NCI-H345 treated with DMSO at 0.1 percent for 48 hours (cell line): ENCODE measurements at regions not wholly inside any gene's neighbourhood (a gene's known extent, or its start where the extent isn't known, plus 50 kb on each side); places are given as distances from the start of the nearest gene placed in this dataset.

Experiments
- DNase-seq: peaks from one replicate; lab custom pipeline; 2025; ENCODE audit not compliant: unreplicated experiment; lab: John Stamatoyannopoulos, UW

DNA sequence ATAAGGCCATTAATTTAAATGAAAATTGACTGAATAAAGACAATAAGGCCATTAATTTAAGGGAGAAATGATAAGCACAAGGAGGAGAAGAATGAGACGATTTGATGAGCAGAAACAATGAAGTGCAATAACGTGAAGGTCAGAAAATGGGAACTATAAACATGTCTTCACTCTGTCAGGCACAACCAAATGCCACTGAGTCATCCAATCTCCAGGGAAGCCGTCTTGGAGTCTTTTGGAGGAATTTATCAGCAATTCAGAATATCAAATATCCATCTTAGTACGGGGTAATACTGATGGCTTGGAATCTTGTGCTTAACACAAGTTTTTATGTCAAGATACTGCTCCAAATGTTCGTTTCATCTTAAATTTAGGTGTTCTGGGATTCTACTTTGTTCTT is 159.9 kb downstream of the CAPZA3 start:
- DNase-seq: no peak

DNA sequence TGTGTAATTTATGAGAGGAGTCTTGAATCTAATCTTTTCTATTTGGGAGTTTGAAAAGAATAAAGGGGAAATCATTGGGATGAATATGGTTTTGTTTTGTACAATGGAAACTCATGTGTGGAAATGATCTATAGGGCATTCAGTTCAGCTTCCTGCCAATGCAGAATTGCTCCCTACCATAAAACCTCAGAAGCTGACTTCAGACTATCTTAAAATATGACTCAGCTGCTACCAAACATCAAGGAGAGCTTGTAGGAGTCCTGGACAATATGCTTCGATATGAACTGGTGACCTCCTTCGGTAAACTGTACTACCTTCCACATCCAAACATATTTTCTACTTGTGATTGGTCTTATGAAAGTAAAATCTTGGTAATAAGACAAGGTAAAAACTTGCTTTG is 160.6 kb downstream of the CAPZA3 start:
- no peak for DNase-seq

DNA sequence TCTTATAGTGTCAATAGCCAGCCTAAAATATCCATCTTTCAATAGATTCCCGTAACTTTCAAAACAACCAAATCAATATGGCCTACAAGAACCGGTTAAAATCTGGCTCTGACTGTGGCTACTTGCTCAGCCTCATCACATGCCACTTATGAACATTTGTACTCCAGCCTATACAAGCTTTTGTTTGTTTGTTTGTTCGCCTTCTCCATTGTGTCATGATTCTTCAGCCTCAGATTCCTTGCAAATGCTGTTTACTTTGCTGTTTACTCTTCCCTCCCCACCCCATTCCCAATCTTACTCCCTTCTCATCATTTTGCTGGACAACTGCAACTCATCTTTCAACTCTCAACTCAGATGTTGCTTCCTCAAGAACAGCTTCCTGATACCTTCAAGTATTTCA is 161.2 kb downstream of the CAPZA3 start:
- DNase-seq: no peak

DNA sequence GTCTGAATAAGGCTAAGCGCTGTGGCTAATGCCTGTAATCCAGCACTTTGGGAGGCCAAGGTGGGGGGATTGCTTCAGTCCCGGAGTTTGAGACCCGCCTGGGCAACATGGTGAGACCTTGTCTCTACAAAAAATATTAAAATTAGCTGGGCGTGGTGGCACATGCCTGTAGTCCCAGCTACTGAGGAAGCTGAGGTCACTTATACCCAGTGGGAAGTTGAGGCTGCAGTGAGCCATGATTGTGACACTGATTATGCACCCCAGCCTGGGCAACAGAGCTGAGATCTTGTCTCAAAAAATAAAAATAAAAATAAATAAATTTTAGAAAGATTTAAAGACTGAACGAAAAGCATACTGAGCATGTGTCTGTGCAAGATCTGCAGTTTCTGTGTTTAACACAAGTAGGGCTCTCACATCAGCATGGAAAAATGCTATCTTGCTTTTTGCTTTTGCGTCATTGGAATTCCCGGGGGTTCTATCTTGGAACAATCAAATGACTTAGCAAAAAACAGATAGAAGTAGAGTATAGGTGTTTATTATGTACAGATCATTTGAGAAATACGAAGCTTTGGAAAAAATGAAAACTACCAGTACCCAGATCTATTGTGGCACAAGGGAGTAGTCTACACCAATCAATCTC is 161.9 kb downstream of the CAPZA3 start:
- no peak for DNase-seq

DNA sequence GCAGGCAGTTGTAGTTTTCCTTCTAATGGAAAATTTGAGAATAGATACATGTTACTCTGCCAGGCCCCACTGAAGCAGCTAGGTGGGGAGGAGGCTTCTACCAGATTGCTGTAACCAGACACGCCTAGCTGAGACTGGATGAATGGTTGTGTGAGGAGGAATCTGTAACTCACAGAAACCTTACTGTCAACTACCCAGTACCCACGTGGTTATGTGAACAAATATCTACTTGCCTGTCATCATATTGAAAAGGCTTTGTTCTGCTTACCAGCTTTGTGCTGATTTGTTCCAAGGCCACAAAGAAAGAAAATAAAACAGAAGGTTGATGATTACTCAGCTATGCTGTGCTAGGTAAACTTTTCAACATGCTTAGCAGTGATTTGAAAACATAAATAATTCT is 167.2 kb downstream of the CAPZA3 start:
- DNase-seq: no peak

DNA sequence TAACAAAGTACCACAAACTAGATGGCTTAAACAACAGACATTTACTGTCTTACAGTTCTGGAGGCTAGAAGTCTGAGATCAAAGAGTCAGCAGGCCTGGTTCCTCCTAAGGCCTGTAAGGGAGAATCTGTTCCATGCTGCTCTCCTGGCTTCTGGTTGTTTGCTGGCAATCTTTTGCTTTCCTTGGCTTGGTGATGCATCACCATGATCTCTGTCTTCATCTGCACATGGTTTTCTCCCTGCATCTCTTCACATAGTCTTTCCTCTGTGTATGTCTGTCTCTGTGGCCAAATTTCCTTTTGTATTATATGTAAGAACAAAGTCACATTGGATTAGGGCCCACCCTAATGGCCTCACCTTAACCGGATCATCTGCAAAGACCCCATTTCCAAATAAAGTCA is 168.5 kb downstream of the CAPZA3 start:
- no peak for DNase-seq

DNA sequence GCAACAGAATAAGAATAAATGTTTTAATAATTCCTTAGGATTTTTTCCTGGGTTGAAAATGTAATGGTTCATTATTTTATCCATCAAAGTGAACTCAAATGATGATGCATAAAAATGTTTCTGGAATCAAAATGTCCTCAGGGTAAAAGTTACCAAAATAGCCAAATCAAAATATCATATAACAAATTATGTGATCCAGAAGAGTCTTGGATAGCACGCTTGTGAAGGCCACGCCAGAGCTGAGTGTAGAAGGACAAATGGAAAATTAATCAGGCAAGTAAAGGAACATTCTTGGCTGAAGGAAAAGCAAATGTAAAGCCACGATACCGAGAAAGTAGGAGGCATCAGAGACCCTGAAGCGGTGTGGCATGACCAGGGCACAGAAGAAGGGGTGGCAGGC is 169.2 kb downstream of the CAPZA3 start:
- DNase-seq: no peak

DNA sequence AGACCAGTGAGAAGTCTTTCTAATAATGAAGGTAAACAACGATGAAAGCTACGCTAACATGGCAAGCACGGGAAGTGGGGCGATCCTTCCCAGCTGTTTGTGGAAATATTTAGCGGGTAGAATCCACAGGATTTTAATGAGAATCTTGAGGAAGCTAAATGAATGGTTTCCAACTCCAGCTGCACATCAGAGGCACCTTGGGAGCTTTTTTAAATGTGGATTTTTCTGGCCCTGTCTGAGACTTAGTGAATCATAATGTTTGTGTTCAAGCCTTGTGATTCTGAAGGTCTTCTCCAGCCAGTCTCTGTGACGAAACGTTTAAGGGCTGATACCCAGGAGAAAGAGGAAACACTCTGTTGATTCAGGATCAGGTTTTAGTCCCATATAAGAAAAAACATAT is 169.8 kb downstream of the CAPZA3 start:
- no peak for DNase-seq

DNA sequence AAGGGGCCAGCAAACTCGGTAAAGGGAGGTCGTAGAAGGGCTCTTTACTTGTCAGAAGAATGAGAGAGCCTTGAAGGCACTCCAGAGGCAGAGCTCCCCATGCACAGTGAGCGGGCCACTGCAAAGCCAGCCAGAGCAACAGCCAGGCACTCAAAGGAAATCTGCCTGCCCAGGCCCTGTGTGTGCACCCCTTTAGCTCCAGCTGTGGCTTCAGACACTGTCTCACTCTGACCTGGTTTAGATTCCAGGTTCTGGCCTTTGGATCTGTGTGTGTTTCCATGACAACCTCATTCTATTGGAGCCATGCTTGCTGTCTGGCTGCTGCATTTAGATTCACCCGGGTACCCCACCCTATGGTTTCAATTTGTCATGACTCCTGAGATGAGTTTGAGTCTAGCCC is 170.3 kb downstream of the CAPZA3 start:
- no peak for DNase-seq

DNA sequence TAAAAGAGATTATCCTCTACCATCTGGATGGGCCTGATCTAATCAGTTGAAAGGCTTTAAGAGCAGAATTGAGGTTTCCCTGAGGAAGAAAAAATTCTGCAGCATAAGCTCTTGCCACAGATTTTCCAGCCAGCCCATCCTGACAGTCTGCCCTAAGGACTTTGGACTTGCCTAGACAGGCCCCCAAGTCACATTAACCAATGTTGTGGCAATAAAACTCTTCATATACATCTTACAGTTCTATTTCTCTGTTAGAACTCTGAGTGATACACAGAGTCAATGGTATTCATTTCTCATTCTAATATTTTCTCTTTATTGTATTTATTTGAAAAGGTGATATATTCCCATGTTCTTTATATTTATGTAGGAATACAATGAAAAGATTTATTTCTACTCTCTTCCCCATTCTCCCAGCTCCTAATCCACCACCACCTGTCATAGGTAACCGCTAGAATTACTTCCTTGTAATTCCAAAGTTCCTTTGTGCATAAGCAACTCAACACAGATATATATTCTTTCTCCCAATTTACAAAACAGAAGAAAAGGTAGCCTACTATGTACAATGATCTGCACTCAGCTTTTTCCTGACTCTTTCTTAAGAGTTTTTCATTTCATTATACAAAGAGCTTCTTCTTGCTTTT is 182.1 kb downstream of the CAPZA3 start:
- DNase-seq: no peak

GRCh38 chr12:18922851-18923250 is 184.9 kb downstream of the CAPZA3 start:
- DNase-seq: no peak

DNA sequence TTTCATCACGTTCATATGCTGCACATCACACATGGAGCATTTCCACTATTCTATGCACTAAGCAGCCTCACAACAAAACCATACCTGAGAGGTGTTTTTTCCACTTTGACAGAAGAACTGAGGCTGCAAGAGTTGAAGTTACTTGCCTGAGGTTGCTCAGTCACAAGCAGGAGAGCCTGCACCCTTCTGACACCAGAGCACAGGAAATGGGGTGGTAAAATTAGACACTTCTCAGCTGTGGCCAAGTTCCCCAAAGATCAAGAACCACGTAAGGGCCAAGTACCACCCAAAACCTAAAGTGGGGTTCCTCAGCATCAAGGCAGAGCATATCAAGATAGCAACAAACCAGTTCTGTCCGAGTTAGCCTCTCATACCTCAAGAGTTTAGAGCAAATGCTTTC is 185.8 kb downstream of the CAPZA3 start:
- DNase-seq: no peak

DNA sequence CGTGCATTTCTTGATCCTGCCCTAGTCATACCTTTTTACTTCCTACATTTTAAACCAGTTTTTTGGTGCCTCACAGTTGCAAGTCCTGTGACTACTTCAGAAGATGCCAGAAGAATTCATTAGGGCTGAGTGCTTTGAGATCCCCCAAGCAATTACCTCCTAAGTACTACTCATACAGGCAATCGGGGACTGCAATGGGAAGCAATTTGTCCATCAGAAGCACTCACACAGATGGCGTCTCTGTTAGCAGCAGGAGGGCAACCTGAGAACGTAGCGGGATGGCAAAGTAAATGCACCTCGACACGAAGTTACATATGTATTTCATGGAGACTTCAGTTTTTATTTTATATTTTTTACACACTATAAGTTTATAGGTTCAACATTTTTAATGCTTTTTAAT is 188.3 kb downstream of the CAPZA3 start:
- DNase-seq: no peak

- no peak for DNase-seq
These were observed 194.3 kb downstream of the CAPZA3 start for GRCh38 chr12:18932211-18932610.

DNA sequence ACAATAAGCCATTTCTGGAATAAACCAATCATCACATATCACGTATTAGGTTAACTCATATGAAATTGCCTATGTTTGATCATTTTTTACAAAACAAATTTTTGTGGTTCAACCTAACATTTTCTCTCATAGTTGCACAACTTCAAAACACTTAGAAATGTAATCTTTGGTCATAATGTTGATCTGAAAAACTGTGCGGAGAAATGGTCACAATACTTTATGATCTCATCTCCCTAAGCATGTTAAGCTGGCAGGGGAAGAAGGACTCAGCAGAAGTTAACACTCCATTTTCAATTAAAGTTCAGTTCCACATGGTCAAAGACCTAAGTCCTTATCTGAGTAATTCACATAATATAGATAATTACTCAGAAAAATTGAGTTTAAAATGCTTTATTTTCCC is 194.8 kb downstream of the CAPZA3 start:
- DNase-seq: no peak

DNA sequence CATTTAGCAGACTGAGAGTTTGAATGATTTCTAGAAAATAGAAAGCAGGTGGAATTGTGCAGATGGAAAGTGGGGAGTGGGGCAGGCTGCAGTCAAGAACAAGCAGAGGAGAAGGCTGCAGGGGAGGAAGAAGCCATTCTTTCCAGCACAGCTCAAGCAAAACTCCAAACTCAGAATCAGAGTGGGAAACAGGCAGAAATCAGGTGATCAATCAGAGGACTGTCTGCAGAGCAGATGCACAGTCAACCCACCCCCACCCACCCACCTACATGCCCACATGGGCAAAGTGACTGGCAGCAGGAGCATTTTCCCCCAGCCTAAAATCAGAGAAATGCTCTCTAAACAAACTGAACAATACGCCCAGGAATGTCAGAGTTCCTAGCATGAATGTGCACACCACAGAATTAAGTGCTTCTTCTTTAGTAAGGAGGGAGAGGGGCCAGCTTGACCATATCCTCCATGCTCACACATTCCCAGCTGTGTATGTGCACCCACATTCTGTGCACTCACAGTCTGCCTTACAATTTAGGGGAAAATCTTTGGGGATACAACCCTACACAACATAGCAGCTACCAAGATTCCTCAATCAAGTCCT is 194.1 kb upstream of the PLEKHA5 start:
- no peak for DNase-seq

GRCh38 chr12:18939051-18939450 is 190.5 kb upstream of the PLEKHA5 start:
- no peak for DNase-seq

DNA sequence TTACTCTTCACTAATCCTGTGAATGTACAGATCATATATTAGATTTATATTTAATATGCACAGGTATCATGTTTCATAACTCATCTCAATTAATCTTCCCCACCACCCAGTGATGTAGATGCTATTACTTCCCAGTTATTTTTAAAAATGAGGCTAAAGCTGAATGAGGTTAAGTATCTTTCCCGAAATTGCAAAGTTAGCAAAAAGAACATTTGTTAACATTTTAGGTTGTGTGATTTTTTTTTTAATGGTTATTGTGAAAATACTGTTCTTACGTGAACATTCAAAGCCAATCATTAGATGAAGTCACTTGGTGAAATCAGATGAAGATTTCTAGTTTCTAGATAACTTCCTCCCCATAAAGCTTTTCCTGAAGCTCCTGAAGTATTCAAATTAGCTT is 186.9 kb upstream of the PLEKHA5 start:
- no peak for DNase-seq

- DNase-seq: no peak
These were observed 186.3 kb upstream of the PLEKHA5 start for GRCh38 chr12:18943200-18943599.

DNA sequence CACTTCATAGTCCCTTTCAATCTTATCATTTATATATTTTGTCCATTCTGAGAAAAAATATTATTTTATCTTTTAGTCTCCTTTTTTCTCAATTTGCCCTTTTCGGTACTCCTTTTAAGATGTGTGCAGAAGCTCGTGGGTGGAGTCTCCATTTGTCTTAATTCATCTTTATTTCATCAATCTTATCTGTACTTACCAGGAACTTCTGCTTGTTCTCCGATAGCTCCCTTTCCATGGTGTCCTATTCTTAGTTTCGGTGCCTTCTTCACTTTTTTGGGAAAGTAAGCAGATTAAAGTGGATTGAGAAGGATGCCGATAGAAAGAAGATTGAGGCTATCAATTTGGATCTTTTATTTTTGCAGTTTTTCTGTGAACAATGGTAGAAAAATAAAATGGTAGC is 183.4 kb upstream of the PLEKHA5 start:
- DNase-seq: no peak

GRCh38 chr12:18951218-18951617 is 178.3 kb upstream of the PLEKHA5 start:
- no peak for DNase-seq

DNA sequence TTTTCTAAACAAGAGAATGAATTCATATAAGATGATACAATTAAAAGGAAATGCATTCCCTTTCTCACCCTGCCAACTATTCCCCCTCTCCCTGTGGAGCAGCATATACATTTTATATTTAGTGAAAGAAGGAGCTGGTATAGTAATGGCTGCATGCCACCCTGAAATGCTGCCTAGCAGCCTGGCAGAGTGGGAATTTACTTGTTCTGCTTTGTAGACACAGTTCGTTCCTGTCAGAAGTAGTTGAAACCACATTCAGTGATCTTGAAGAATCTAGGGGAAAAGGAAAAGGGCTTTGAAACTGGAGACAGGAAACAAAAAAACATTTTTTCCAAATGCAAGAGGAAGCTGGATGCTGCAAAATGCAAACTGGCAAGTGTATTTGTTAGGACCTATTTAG is 176.0 kb upstream of the PLEKHA5 start:
- DNase-seq: no peak

GRCh38 chr12:18955594-18955993 is 173.9 kb upstream of the PLEKHA5 start:
- no peak for DNase-seq
